H1 (cell line): ENCODE measurements at regions not wholly inside any gene's neighbourhood (a gene's known extent, or its start where the extent isn't known, plus 50 kb on each side); places are given as distances from the start of the nearest gene placed in this dataset.

ENCODE experiments used
- BCL11A ChIP-seq, 2 experiments: IDR thresholded peaks; one replicate each; pipeline ENCODE4 v1.6.1; 2011; ENCODE audit warnings: low read depth in 2 of 2, low read length in 2 of 2, mild to moderate bottlenecking in 2 of 2
- CBX5 ChIP-seq: fragments of 300-800, 300-1000 bp; sonication (generic); IDR thresholded peaks from 2 replicates; pipeline ENCODE4 v1.7.1; 2016; ENCODE audit warnings: antibody characterized with exemption, low read length, low read depth
- CBX8 ChIP-seq: fragments of 300-800, 300-1000 bp; sonication (generic); IDR thresholded peaks from 2 replicates; pipeline ENCODE4 v1.7.1; 2016; ENCODE audit warnings: low read depth, low read length, borderline replicate concordance
- CREB1 ChIP-seq: IDR thresholded peaks from 2 replicates; pipeline ENCODE4 v1.6.1; 2012; ENCODE audit warnings: inconsistent platforms
- CTBP2 ChIP-seq: IDR thresholded peaks from 2 replicates; pipeline ENCODE4 v1.7.0; 2011; ENCODE audit warnings: borderline replicate concordance, mild to moderate bottlenecking, moderate library complexity, mixed read lengths, low read length; ENCODE audit not compliant: insufficient read depth, insufficient read length
- KDM1A ChIP-seq: fragments of 200-600, 300-600 bp; sonication (generic); IDR thresholded peaks from 2 replicates; pipeline ENCODE4 v1.7.1; 2016; ENCODE audit warnings: mild to moderate bottlenecking, low read length, borderline replicate concordance
- TF ChIP-seq, protein P1 (sequence below): fragments of 300-600 bp; sonication (generic); IDR thresholded peaks from 2 replicates; pipeline ENCODE4 v1.7.1; 2012; ENCODE audit warnings: low read length, moderate library complexity, mild to moderate bottlenecking, inconsistent platforms; ENCODE audit not compliant: insufficient replicate concordance

DNA sequence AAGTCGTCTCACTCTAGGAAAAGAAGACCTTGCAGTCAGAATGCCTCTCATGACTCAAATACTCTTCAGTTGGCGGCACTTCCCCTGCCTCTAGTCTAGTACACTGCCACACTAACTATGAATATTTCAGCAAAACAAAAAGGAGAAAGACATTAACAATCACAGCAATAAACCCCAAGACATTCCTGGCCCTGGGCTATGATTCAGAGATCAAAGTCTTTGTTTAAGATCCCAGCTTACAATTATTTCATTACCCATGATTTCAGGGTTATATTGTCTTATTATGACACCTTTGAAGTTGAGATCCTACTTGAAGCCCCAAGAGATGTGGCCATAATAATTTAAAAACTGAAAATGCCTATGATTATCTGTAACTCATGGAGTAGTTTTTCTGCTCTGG lies 597.5 kb downstream of the REEP3 start (continued):
- TF ChIP-seq, protein P1, sequence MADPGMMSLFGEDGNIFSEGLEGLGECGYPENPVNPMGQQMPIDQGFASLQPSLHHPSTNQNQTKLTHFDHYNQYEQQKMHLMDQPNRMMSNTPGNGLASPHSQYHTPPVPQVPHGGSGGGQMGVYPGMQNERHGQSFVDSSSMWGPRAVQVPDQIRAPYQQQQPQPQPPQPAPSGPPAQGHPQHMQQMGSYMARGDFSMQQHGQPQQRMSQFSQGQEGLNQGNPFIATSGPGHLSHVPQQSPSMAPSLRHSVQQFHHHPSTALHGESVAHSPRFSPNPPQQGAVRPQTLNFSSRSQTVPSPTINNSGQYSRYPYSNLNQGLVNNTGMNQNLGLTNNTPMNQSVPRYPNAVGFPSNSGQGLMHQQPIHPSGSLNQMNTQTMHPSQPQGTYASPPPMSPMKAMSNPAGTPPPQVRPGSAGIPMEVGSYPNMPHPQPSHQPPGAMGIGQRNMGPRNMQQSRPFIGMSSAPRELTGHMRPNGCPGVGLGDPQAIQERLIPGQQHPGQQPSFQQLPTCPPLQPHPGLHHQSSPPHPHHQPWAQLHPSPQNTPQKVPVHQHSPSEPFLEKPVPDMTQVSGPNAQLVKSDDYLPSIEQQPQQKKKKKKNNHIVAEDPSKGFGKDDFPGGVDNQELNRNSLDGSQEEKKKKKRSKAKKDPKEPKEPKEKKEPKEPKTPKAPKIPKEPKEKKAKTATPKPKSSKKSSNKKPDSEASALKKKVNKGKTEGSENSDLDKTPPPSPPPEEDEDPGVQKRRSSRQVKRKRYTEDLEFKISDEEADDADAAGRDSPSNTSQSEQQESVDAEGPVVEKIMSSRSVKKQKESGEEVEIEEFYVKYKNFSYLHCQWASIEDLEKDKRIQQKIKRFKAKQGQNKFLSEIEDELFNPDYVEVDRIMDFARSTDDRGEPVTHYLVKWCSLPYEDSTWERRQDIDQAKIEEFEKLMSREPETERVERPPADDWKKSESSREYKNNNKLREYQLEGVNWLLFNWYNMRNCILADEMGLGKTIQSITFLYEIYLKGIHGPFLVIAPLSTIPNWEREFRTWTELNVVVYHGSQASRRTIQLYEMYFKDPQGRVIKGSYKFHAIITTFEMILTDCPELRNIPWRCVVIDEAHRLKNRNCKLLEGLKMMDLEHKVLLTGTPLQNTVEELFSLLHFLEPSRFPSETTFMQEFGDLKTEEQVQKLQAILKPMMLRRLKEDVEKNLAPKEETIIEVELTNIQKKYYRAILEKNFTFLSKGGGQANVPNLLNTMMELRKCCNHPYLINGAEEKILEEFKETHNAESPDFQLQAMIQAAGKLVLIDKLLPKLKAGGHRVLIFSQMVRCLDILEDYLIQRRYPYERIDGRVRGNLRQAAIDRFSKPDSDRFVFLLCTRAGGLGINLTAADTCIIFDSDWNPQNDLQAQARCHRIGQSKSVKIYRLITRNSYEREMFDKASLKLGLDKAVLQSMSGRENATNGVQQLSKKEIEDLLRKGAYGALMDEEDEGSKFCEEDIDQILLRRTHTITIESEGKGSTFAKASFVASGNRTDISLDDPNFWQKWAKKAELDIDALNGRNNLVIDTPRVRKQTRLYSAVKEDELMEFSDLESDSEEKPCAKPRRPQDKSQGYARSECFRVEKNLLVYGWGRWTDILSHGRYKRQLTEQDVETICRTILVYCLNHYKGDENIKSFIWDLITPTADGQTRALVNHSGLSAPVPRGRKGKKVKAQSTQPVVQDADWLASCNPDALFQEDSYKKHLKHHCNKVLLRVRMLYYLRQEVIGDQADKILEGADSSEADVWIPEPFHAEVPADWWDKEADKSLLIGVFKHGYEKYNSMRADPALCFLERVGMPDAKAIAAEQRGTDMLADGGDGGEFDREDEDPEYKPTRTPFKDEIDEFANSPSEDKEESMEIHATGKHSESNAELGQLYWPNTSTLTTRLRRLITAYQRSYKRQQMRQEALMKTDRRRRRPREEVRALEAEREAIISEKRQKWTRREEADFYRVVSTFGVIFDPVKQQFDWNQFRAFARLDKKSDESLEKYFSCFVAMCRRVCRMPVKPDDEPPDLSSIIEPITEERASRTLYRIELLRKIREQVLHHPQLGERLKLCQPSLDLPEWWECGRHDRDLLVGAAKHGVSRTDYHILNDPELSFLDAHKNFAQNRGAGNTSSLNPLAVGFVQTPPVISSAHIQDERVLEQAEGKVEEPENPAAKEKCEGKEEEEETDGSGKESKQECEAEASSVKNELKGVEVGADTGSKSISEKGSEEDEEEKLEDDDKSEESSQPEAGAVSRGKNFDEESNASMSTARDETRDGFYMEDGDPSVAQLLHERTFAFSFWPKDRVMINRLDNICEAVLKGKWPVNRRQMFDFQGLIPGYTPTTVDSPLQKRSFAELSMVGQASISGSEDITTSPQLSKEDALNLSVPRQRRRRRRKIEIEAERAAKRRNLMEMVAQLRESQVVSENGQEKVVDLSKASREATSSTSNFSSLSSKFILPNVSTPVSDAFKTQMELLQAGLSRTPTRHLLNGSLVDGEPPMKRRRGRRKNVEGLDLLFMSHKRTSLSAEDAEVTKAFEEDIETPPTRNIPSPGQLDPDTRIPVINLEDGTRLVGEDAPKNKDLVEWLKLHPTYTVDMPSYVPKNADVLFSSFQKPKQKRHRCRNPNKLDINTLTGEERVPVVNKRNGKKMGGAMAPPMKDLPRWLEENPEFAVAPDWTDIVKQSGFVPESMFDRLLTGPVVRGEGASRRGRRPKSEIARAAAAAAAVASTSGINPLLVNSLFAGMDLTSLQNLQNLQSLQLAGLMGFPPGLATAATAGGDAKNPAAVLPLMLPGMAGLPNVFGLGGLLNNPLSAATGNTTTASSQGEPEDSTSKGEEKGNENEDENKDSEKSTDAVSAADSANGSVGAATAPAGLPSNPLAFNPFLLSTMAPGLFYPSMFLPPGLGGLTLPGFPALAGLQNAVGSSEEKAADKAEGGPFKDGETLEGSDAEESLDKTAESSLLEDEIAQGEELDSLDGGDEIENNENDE, result no peak
- no peak for TF ChIP-seq BCL11A (IDR thresholded peaks at IDR 0.05; ENCODE audit: low read depth in 2 of 2, low read length in 2 of 2)
- TF ChIP-seq CREB1, result no peak
- TF ChIP-seq CBX8, result no peak
- no peak for TF ChIP-seq KDM1A
- no peak for TF ChIP-seq CTBP2
- TF ChIP-seq CBX5, result no peak
- TF ChIP-seq, all 59 proteins: peak for 0
